ENCODE measurements at regions not wholly inside any gene's neighbourhood (a gene's known extent, or its start where the extent isn't known, plus 50 kb on each side); places are given as distances from the start of the nearest gene placed in this dataset.

- no peak for TF ChIP-seq POLR2A (IDR thresholded peaks at IDR 0.05)
- no peak for TF ChIP-seq CTCF (IDR thresholded peaks at IDR 0.05)
Measured at GRCh38 chr4:156512622-156513021, 459.0 kb downstream of the PDGFC start.

All from esophagus squamous epithelium (tissue), 4 donors.